SK-N-SH (cell line): ENCODE measurements at regions not wholly inside any gene's neighbourhood (a gene's known extent, or its start where the extent isn't known, plus 50 kb on each side); places are given as distances from the start of the nearest gene placed in this dataset.

Experiments
- CTCF ChIA-PET: fragments of 300-600, 350-600 bp; formaldehyde crosslinking; extraction: SDS; loops from one replicate; lab custom pipeline; 2021; lab: Yijun Ruan, JAX
- POLR2A ChIA-PET: fragments of 350-600 bp; sonication (Branson Sonifier 250); formaldehyde crosslinking; extraction: SDS; loops from one replicate; lab custom pipeline; 2020; ENCODE audit warnings: antibody characterized with exemption, inconsistent platforms; lab: Yijun Ruan, JAX
- DNase-seq: peaks from one replicate; pipeline ENCODE4 v3.0.0; 2012
- H2AFZ ChIP-seq: fragments of 200-600 bp; sonication (generic); 2 replicates; pipeline ENCODE4 v1.8.1; 2016; ENCODE audit warnings: antibody characterized with exemption, mild to moderate bottlenecking, low read depth
- H3F3A ChIP-seq: fragments of 200-600 bp; sonication (generic); replicated peaks from 2 replicates; pipeline ENCODE3; 2016; ENCODE audit warnings: antibody characterized with exemption, mild to moderate bottlenecking; ENCODE audit not compliant: insufficient read depth
- H3K27ac ChIP-seq, 2 experiments: fragments of 200-500 bp in 1 of 2; fragments of 200-600 bp in 1 of 2; sonication (Bioruptor generic) in 1 of 2; sonication (generic), shearing (Covaris generic) in 1 of 2; 2 replicates each; pipeline versions ENCODE4 v1.5.1 to v1.6.1; 2014 to 2016; ENCODE audit warnings: low read depth in 2 of 2, inconsistent platforms in 1 of 2, low read length in 1 of 2, mild to moderate bottlenecking in 1 of 2, mixed read lengths in 1 of 2
- H3K27me3 ChIP-seq: fragments of 200-600 bp; sonication (generic), shearing (Covaris generic); 2 replicates; pipeline ENCODE4 v1.6.1; 2016; ENCODE audit warnings: mixed run types; ENCODE audit not compliant: insufficient read depth
- H3K36me3 ChIP-seq, 2 experiments: fragments of 200-500 bp in 1 of 2; fragments of 200-600 bp in 1 of 2; sonication (Bioruptor generic) in 1 of 2; sonication (generic) in 1 of 2; replicated peaks in 1 of 2; 2 replicates each; pipeline versions ENCODE3 to v1.5.1; 2014 to 2016; ENCODE audit warnings: low read length in 1 of 2, mild to moderate bottlenecking in 1 of 2; ENCODE audit not compliant: insufficient read depth in 2 of 2, control insufficient read depth in 1 of 2
- H3K4me1 ChIP-seq, 2 experiments: fragments of 200-500 bp in 1 of 2; fragments of 200-600 bp in 1 of 2; sonication (Bioruptor generic) in 1 of 2; sonication (generic), shearing (Covaris generic) in 1 of 2; 2 replicates each; pipeline versions ENCODE4 v1.5.1 to v1.6.1; 2014 to 2016; ENCODE audit warnings: low read depth in 1 of 2, low read length in 1 of 2, mixed run types in 1 of 2; ENCODE audit not compliant: insufficient read depth in 2 of 2, control insufficient read depth in 1 of 2
- H3K4me2 ChIP-seq: fragments of 200-600 bp; sonication (generic), shearing (Covaris generic); 2 replicates; pipeline ENCODE4 v1.6.1; 2017; ENCODE audit warnings: mixed run types
- H3K4me3 ChIP-seq, 2 experiments: fragments of 200-500 bp in 1 of 2; fragments of 200-600 bp in 1 of 2; sonication (Bioruptor generic) in 1 of 2; sonication (generic), shearing (Covaris generic) in 1 of 2; 2 replicates each; pipeline versions ENCODE4 v1.5.1 to v1.8.1; 2014 to 2016; ENCODE audit warnings: low read depth in 2 of 2, inconsistent platforms in 1 of 2, low read length in 1 of 2, mild to moderate bottlenecking in 1 of 2, mixed read lengths in 1 of 2, moderate library complexity in 1 of 2
- H3K79me2 ChIP-seq: fragments of 200-600 bp; sonication (generic); 2 replicates; pipeline ENCODE4 v1.8.1; 2017; ENCODE audit warnings: mild to moderate bottlenecking; ENCODE audit not compliant: insufficient read depth
- H3K9ac ChIP-seq: fragments of 200-600 bp; sonication (generic); 2 replicates; pipeline ENCODE4 v1.6.1; 2017; ENCODE audit warnings: mixed run types
- H3K9me2 ChIP-seq: fragments of 200-600 bp; sonication (generic); 2 replicates; pipeline ENCODE4 v1.6.1; 2017; ENCODE audit warnings: mixed run types
- H3K9me3 ChIP-seq: fragments of 200-600 bp; sonication (generic); 2 replicates; pipeline ENCODE4 v1.6.1; 2017; ENCODE audit warnings: mixed run types, mild to moderate bottlenecking, moderate library complexity
- H4K20me1 ChIP-seq: fragments of 200-600 bp; sonication (generic); 2 replicates; pipeline ENCODE4 v1.6.1; 2017; ENCODE audit warnings: mild to moderate bottlenecking, mixed run types; ENCODE audit not compliant: insufficient read depth
- CHD2 ChIP-seq: fragments of 150-350 bp; IDR thresholded peaks from 2 replicates; pipeline ENCODE4 v1.6.1; 2018; ENCODE audit warnings: low read length; ENCODE audit not compliant: partially characterized antibody
- CTCF ChIP-seq: fragments of 200-600 bp; sonication (generic); IDR thresholded peaks from 2 replicates; pipeline ENCODE4 v1.6.1; 2017; ENCODE audit warnings: antibody characterized with exemption, mild to moderate bottlenecking, moderate library complexity
- EP300 ChIP-seq, 2 experiments: IDR thresholded peaks; 2 replicates each; pipeline versions ENCODE4 v1.4.0 to v1.6.1; 2012; ENCODE audit warnings: borderline replicate concordance in 1 of 2, low read depth in 1 of 2, low read length in 1 of 2
- GABPA ChIP-seq: IDR thresholded peaks from 2 replicates; pipeline ENCODE4 v1.4.0; 2012; ENCODE audit warnings: low read depth, mild to moderate bottlenecking
- MEF2A ChIP-seq: IDR thresholded peaks from 2 replicates; pipeline ENCODE4 v1.4.0; 2012; ENCODE audit warnings: low read depth, borderline replicate concordance
- NFIC ChIP-seq: IDR thresholded peaks from 2 replicates; pipeline ENCODE4 v1.4.0; 2012; ENCODE audit warnings: borderline replicate concordance
- NRF1 ChIP-seq: IDR thresholded peaks from 2 replicates; pipeline ENCODE4 v1.6.1; 2012; ENCODE audit warnings: low read depth, mild to moderate bottlenecking, low read length
- POLR2AphosphoS5 ChIP-seq: IDR thresholded peaks from 2 replicates; pipeline ENCODE4 v1.6.1; 2012; ENCODE audit warnings: low read depth, low read length
- RAD21 ChIP-seq: IDR thresholded peaks from 2 replicates; pipeline ENCODE4 v1.6.1; 2012; ENCODE audit warnings: mild to moderate bottlenecking, low read length
- REST ChIP-seq: IDR thresholded peaks from 2 replicates; pipeline ENCODE4 v1.6.1; 2012; ENCODE audit warnings: mild to moderate bottlenecking, low read depth, low read length, moderate library complexity
- RFX5 ChIP-seq: IDR thresholded peaks from 2 replicates; pipeline ENCODE4 v1.6.1; 2012; ENCODE audit warnings: mild to moderate bottlenecking, improper control_type of control experiment, low read length
- RXRA ChIP-seq: IDR thresholded peaks from 2 replicates; pipeline ENCODE4 v1.4.0; 2012; ENCODE audit warnings: low read depth, mild to moderate bottlenecking, borderline replicate concordance
- TAF1 ChIP-seq: IDR thresholded peaks from 2 replicates; pipeline ENCODE4 v1.6.1; 2012; ENCODE audit warnings: low read depth, mild to moderate bottlenecking, low read length, moderate library complexity, borderline replicate concordance
- TCF12 ChIP-seq: IDR thresholded peaks from 2 replicates; pipeline ENCODE4 v1.4.0; 2012
- TEAD4 ChIP-seq: IDR thresholded peaks from 2 replicates; pipeline ENCODE4 v1.4.0; 2012; ENCODE audit warnings: mild to moderate bottlenecking, borderline replicate concordance; ENCODE audit not compliant: insufficient read depth
- USF1 ChIP-seq: IDR thresholded peaks from 2 replicates; pipeline ENCODE4 v1.4.0; 2012; ENCODE audit warnings: low read depth, borderline replicate concordance
- YY1 ChIP-seq: IDR thresholded peaks from 2 replicates; pipeline ENCODE4 v1.4.0; 2012; ENCODE audit warnings: low read depth, mild to moderate bottlenecking
- ZBTB33 ChIP-seq: IDR thresholded peaks from 2 replicates; pipeline ENCODE4 v1.4.0; 2012; ENCODE audit warnings: low read depth, borderline replicate concordance
- WGBS: methylation state at CpG from one replicate; pipeline ENCODE4 v1.1.6; 2017; ENCODE audit warnings: low lambda C conversion rate; 5-methylcytosine and 5-hydroxymethylcytosine counted together

GRCh38 chr16:5582529-5582928 is 484.9 kb upstream of the EEF2KMT start:
- Histone ChIP-seq H3K36me3 (no peaks in the 10 kb centered on the region), H3K4me3 (no peak overlapping the region), H3K79me2 (no peaks in the 10 kb centered on the region), H3K27ac (no peak overlapping the region), H3K9ac (no peak overlapping the region), H3K9me2 (no peaks in the 10 kb centered on the region), H3F3A (no peaks in the 10 kb centered on the region), H4K20me1 (no peaks in the 10 kb centered on the region), H3K9me3 (no peaks in the 10 kb centered on the region), H2AFZ (no peak overlapping the region), H3K4me1 (peaks cover 0 to 9% of the 10 kb centered on the region in 2 experiments; a peak in 1 of 4 replicates), H3K27me3 (no peaks in the 10 kb centered on the region), H3K4me2 (no peak overlapping the region)
- no peak for DNase-seq
- no peak for TF ChIP-seq YY1
- no peak for TF ChIP-seq USF1
- TF ChIP-seq CHD2 = no peak
- TF ChIP-seq RFX5 = no peak
- TF ChIP-seq TAF1 = no peak
- TF ChIP-seq EP300 (IDR thresholded peaks at IDR 0.05; ENCODE audit: borderline replicate concordance in 1 of 2, low read depth in 1 of 2, low read length in 1 of 2) = no peak
- no peak for TF ChIP-seq RAD21
- ChIA-PET CTCF (interaction anchor here (1.0 to 1.8 kb wide), 3 partner anchors 10 to 33 kb away, joined by 3 to 6 read pairs (median 4); no protein-coding TSS in a partner anchor), POLR2A (no interaction called here)
- WGBS = 21% methylated on average over 7 of the region's 7 CpGs

GRCh38 chr16:5581908-5582307 is 484.3 kb upstream of the EEF2KMT start:
- Histone ChIP-seq H3F3A (no peaks in the 10 kb centered on the region), H3K27me3 (no peaks in the 10 kb centered on the region), H3K9ac (no peak overlapping the region), H3K4me1 (peaks cover 0 to 15% of the 10 kb centered on the region in 2 experiments; a peak in 2 of 4 replicates), H3K9me3 (no peaks in the 10 kb centered on the region), H3K36me3 (no peaks in the 10 kb centered on the region), H3K4me2 (no peak overlapping the region), H3K27ac (no peak overlapping the region), H3K9me2 (no peaks in the 10 kb centered on the region), H2AFZ (no peak overlapping the region), H4K20me1 (no peaks in the 10 kb centered on the region), H3K4me3 (no peak overlapping the region), H3K79me2 (no peaks in the 10 kb centered on the region)
- WGBS = 54% methylated on average over 7 of the region's 7 CpGs
- no peak for DNase-seq
- POLR2A ChIA-PET = no interaction called here
- CTCF ChIA-PET = interaction anchor here (1.0 to 1.8 kb wide), 2 partner anchors 11 to 22 kb away, joined by 3 to 6 read pairs; no protein-coding TSS in a partner anchor
- TF ChIP-seq NFIC = no peak
- TF ChIP-seq TCF12 = no peak
- TF ChIP-seq GABPA = no peak
- TF ChIP-seq RXRA = no peak
- no peak for TF ChIP-seq TAF1
- no peak for TF ChIP-seq POLR2AphosphoS5
- TF ChIP-seq ZBTB33 = no peak
- no peak for TF ChIP-seq REST
- no peak for TF ChIP-seq MEF2A
- no peak for TF ChIP-seq TEAD4
- TF ChIP-seq NRF1 = no peak
- TF ChIP-seq CTCF = no peak
- no peak for TF ChIP-seq USF1
